ENCODE measurements at regions not wholly inside any gene's neighbourhood (a gene's known extent, or its start where the extent isn't known, plus 50 kb on each side); places are given as distances from the start of the nearest gene placed in this dataset.

DNA sequence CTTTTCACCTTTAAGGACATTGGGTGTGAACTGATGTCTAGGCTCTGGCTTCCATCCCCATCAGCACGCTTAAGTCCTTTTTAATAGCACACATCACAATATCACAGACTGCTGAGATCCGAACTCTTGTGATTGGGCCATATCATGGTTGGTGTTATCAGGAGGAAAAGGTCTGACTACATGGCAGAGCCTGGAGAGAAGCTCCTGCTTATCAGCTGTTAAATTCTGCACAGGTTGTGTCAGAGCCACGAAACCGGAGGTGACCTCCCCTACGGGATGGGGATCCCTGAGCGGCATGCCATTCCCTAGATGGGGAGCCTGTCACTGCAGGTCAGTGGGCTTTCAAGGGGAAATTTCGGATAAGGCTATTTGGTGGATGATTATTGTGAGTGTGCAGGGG lies 182.4 kb downstream of the INHBA start:
- Histone ChIP-seq H3K9me3 (ENCODE audit: control insufficient read depth in 1 of 2, low read length in 2 of 2) (no peaks in the 10 kb centered on the region), H3K4me3 (ENCODE audit: low read depth in 1 of 2, low read length in 2 of 2) (no peak overlapping the region), H3K36me3 (ENCODE audit: control insufficient read depth in 1 of 2, insufficient read depth in 2 of 2, low read length in 2 of 2) (no peaks in the 10 kb centered on the region), H3K27me3 (ENCODE audit: low read depth, low read length) (no peaks in the 10 kb centered on the region), H3K4me1 (ENCODE audit: control insufficient read depth in 1 of 2, insufficient read depth in 2 of 2, low read length in 2 of 2) (no peaks in the 10 kb centered on the region), H3K27ac (ENCODE audit: low read length) (no peak overlapping the region)

DNA sequence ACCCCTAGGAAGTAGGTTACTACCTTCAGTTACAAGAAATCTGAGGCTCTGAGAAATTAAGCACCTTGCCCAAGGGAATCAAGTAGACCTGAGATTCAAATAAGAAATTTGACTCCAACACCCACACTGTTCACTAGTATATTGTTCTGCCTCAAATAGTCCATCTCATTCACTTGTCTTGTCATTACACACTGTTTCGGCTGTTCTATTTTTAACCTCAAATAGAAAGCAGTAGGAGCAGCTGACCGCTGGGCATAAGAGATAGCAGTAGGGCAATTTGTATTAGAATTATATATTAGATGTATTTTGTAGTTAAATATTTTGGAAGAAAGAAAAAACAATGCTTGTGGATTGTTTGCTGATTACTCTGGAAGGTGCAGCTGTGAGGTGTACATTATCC lies 185.1 kb downstream of the INHBA start:
- Histone ChIP-seq H3K36me3 (ENCODE audit: control insufficient read depth in 1 of 2, insufficient read depth in 2 of 2, low read length in 2 of 2) (no peaks in the 10 kb centered on the region), H3K4me1 (ENCODE audit: control insufficient read depth in 1 of 2, insufficient read depth in 2 of 2, low read length in 2 of 2) (no peaks in the 10 kb centered on the region), H3K27ac (ENCODE audit: low read length) (no peak overlapping the region), H3K9me3 (ENCODE audit: control insufficient read depth in 1 of 2, low read length in 2 of 2) (no peaks in the 10 kb centered on the region), H3K4me3 (ENCODE audit: low read depth in 1 of 2, low read length in 2 of 2) (no peak overlapping the region), H3K27me3 (ENCODE audit: low read depth, low read length) (no peaks in the 10 kb centered on the region)

DNA sequence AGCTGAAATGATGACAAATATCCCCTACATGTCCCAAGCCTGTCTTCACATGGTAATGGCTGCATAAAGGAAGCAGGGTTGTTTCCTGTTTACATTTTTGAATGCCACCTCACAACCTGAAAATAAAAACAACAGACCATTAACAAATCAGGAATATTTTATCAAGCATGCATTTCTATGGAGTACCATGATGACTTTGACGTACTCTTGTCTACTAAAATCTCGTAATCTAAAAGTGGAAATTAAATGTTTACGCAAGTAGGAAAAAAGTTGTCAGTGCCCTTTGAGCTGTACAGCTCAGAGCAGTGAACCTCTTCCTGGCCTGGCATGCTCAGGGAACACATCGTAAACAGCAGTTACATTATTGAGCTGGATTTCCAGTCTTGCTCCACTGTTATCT lies 194.1 kb downstream of the INHBA start:
- Histone ChIP-seq H3K36me3 (ENCODE audit: control insufficient read depth in 1 of 2, insufficient read depth in 2 of 2, low read length in 2 of 2) (no peaks in the 10 kb centered on the region), H3K4me3 (ENCODE audit: low read depth in 1 of 2, low read length in 2 of 2) (no peak overlapping the region), H3K4me1 (ENCODE audit: control insufficient read depth in 1 of 2, insufficient read depth in 2 of 2, low read length in 2 of 2) (no peaks in the 10 kb centered on the region), H3K27me3 (ENCODE audit: low read depth, low read length) (no peaks in the 10 kb centered on the region), H3K9me3 (ENCODE audit: control insufficient read depth in 1 of 2, low read length in 2 of 2) (no peaks in the 10 kb centered on the region), H3K27ac (ENCODE audit: low read length) (no peak overlapping the region)

DNA sequence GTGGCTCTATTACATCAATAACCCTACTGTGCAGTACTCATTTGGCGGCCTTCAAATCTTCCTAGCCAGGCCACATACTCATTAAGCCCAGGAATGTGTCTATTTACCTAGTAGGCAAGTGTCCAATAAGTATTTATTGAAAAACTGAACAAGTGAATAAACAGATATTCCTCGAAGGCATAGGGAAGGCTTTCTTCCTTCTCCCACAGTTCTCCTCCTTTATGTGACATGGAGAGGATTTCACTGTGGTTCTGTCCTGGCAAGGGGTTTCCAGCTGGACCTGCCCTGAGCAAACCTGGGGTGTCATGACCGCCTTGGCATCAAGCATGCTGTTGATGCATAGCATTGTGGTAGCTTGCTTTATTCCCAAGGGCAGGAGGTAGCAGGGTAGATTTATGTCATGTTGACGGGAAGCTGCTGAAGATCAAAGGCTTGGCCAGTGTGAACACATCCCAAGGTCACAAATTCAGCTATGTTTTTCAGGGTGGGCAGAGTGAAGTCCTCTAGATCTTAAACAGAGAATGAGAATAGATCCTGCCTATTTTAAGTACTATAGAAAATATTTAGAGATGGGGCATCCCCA lies 195.1 kb downstream of the INHBA start:
- no peaks in the 10 kb centered on the region for H3K4me1 ChIP-seq (ENCODE audit: control insufficient read depth in 1 of 2, insufficient read depth in 2 of 2, low read length in 2 of 2)
- no peaks in the 10 kb centered on the region for H3K36me3 ChIP-seq (ENCODE audit: control insufficient read depth in 1 of 2, insufficient read depth in 2 of 2, low read length in 2 of 2)
- H3K27me3 ChIP-seq (ENCODE audit: low read depth, low read length): no peaks in the 10 kb centered on the region
- H3K4me3 ChIP-seq (ENCODE audit: low read depth in 1 of 2, low read length in 2 of 2): no peak overlapping the region
- H3K27ac ChIP-seq (ENCODE audit: low read length): no peak overlapping the region
- H3K9me3 ChIP-seq (ENCODE audit: control insufficient read depth in 1 of 2, low read length in 2 of 2): no peaks in the 10 kb centered on the region

DNA sequence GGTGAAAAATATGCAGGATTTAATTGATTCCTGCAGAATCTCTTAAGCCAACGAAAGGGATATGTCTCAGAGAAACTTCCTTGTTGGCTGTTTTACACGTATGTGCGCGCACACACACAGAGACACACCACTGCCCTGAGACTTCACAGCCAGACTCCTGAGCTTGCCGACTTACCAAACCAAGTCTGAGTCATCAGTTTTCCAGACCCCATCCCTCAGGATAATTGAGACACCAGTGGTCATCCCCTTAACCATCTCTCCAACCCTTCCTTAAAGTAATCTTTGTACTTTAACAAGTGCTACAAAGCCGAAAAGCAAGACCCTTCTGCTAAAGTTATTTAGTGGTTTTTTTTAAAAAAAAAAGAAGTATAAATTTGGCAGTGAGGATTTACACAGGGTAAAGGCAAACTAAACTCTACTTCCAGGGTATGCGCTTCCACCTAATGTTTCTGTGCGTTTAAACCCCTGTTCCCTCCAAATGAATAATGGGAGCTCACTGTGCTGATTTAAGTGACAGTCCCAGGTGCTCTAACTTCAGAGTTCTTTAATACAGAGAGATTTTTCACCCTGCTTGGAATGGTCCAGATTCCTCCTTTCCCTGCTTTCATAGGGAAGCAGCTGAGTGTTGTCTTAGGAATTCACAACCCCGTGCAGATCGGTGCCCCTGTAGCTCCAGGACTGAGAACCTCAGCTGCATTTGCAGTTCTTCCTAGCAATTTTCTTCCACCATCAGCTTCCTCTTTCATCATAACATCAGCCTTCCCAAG lies 198.5 kb downstream of the INHBA start:
- no peak overlapping the region for H3K4me3 ChIP-seq (ENCODE audit: low read depth in 1 of 2, low read length in 2 of 2)
- H3K9me3 ChIP-seq (ENCODE audit: control insufficient read depth in 1 of 2, low read length in 2 of 2): no peaks in the 10 kb centered on the region
- H3K27me3 ChIP-seq (ENCODE audit: low read depth, low read length): no peaks in the 10 kb centered on the region
- H3K4me1 ChIP-seq (ENCODE audit: control insufficient read depth in 1 of 2, insufficient read depth in 2 of 2, low read length in 2 of 2): no peaks in the 10 kb centered on the region
- no peaks in the 10 kb centered on the region for H3K36me3 ChIP-seq (ENCODE audit: control insufficient read depth in 1 of 2, insufficient read depth in 2 of 2, low read length in 2 of 2)
- no peak overlapping the region for H3K27ac ChIP-seq (ENCODE audit: low read length)

DNA sequence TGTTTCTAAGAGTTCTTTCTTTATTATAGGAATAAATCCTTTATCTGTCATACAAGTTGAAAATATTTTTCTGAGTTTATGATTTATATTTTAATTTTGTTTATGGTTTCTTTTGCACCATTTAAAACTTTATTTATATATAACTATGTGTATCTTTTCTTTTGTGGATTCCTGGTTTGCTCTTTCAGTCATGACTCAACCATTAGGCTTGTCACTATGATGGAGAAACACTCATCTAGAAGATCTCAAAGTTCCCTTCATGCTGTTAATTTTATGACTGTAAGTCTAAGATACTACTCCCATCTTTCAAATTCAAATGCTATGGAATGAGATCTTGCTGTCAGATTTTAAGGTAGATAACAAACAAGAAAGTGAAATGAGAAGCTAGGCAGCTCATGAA lies 199.5 kb downstream of the INHBA start:
- H3K4me3 ChIP-seq (ENCODE audit: low read depth in 1 of 2, low read length in 2 of 2): no peak overlapping the region
- H3K4me1 ChIP-seq (ENCODE audit: control insufficient read depth in 1 of 2, insufficient read depth in 2 of 2, low read length in 2 of 2): no peaks in the 10 kb centered on the region
- no peak overlapping the region for H3K27ac ChIP-seq (ENCODE audit: low read length)
- H3K27me3 ChIP-seq (ENCODE audit: low read depth, low read length): no peaks in the 10 kb centered on the region
- no peaks in the 10 kb centered on the region for H3K36me3 ChIP-seq (ENCODE audit: control insufficient read depth in 1 of 2, insufficient read depth in 2 of 2, low read length in 2 of 2)
- H3K9me3 ChIP-seq (ENCODE audit: control insufficient read depth in 1 of 2, low read length in 2 of 2): no peaks in the 10 kb centered on the region

DNA sequence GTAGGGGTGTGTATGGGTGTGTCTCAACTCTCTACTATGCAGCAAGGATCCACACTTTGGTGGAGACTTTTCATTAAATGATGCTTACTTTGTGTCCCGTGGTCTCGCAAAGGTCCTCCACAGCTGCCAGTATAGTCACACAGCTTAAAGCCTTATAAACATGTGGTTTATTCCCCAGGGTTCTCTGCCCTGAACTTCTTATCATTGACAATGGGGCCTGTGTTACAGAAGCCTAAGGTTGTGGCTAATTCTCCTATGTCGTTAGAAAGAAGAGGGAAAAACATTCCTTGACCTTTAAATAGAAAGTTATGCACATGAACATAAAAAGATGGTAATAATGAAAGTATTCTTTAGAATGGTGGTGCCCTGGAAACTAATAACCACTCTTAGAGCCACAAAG lies 201.4 kb downstream of the INHBA start:
- Histone ChIP-seq H3K4me1 (ENCODE audit: control insufficient read depth in 1 of 2, insufficient read depth in 2 of 2, low read length in 2 of 2) (no peaks in the 10 kb centered on the region), H3K4me3 (ENCODE audit: low read depth in 1 of 2, low read length in 2 of 2) (no peak overlapping the region), H3K36me3 (ENCODE audit: control insufficient read depth in 1 of 2, insufficient read depth in 2 of 2, low read length in 2 of 2) (no peaks in the 10 kb centered on the region), H3K27me3 (ENCODE audit: low read depth, low read length) (no peaks in the 10 kb centered on the region), H3K9me3 (ENCODE audit: control insufficient read depth in 1 of 2, low read length in 2 of 2) (no peaks in the 10 kb centered on the region), H3K27ac (ENCODE audit: low read length) (no peak overlapping the region)

DNA sequence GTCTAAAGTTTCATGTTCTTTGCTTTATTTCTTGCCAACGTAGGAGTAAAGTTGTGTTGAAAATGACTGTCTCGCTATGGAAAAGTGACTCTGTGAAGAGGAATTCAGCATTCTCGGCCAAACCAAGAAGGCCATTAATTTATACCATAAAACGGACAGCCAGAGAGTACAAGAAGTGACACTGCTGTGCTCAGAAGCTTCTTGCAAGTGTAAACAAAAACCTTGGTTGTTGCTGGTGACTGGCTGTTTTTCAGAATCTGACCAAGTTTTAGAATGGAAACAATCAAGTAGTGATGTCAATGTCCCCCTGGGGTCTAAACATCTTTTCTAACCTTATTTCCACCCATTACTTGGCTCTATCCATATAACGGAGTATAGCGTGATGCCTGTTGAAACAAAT lies 201.9 kb downstream of the INHBA start:
- H3K4me3 ChIP-seq (ENCODE audit: low read depth in 1 of 2, low read length in 2 of 2): no peak overlapping the region
- H3K27me3 ChIP-seq (ENCODE audit: low read depth, low read length): no peaks in the 10 kb centered on the region
- H3K9me3 ChIP-seq (ENCODE audit: control insufficient read depth in 1 of 2, low read length in 2 of 2): no peaks in the 10 kb centered on the region
- no peaks in the 10 kb centered on the region for H3K36me3 ChIP-seq (ENCODE audit: control insufficient read depth in 1 of 2, insufficient read depth in 2 of 2, low read length in 2 of 2)
- no peak overlapping the region for H3K27ac ChIP-seq (ENCODE audit: low read length)
- no peaks in the 10 kb centered on the region for H3K4me1 ChIP-seq (ENCODE audit: control insufficient read depth in 1 of 2, insufficient read depth in 2 of 2, low read length in 2 of 2)

DNA sequence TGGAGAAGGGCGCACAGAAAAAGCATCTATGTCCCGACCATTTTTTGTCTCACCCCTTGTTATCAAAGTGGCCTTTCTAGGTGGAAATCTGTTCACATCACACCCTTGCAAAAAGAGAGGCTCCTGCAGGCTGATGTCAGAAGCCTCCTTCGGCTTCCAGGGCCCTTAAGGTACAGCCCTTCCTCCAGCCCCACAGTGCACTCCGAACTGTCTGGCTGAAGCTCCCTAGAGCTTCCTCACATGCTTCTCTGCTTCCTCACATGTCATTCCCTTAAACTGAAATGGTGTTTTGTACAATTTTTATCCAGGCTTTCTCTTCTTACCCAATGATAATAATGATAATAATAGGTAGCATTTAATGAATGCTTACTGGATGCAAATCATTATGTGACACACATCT lies 210.3 kb downstream of the INHBA start:
- Histone ChIP-seq H3K4me1 (ENCODE audit: control insufficient read depth in 1 of 2, insufficient read depth in 2 of 2, low read length in 2 of 2) (peaks cover 0 to 13% of the 10 kb centered on the region in 2 donors), H3K27me3 (ENCODE audit: low read depth, low read length) (no peaks in the 10 kb centered on the region), H3K27ac (ENCODE audit: low read length) (no peak overlapping the region), H3K4me3 (ENCODE audit: low read depth in 1 of 2, low read length in 2 of 2) (no peak overlapping the region), H3K36me3 (ENCODE audit: control insufficient read depth in 1 of 2, insufficient read depth in 2 of 2, low read length in 2 of 2) (no peaks in the 10 kb centered on the region), H3K9me3 (ENCODE audit: control insufficient read depth in 1 of 2, low read length in 2 of 2) (no peaks in the 10 kb centered on the region)

DNA sequence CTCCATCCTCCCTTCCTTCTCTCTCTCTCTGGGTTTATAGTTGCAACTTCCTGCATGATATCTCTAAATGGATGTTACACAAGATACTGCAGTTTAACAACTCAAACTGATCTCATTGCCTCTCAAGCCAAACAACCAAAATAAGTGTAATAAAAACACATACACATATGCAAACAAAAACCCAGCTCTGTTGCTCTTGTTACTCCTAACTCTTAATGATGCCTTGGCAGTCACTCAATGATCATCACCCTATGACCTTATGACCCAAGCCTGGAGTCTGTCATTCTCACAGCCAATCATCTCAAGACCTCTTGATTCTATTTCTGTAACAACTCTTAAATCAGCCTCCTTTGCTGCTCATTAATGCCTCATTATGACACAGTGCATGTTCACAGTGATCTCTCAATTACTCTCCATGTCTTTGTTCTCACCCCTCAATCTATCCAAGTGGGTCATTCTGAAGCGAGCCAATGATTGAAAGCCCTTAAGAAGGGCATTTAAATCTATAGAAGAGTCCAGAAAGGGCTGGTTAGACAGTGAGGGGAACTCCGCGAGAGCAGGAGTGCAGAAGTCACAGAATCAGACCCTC lies 210.9 kb downstream of the INHBA start:
- H3K4me3 ChIP-seq (ENCODE audit: low read depth in 1 of 2, low read length in 2 of 2): no peak overlapping the region

DNA sequence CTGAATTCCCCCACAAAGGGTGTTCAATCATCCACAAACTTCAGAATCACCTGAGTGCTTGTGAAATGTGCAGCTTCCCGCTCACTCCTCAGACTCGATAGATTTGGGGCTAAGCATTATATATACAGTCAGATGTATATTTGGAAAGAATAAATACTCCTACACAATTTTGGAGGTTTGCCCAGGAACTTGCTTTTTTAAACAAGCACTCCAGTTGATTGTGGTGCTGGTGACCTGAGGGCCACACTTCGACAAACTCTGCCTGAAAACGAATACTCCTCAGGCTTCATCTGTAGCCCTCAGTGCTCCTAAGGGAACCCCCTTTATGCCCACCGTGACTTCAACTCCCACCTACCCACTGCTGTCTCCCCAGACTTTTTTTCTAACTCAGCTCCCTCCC lies 211.6 kb downstream of the INHBA start:
- no peak overlapping the region for H3K27ac ChIP-seq (ENCODE audit: low read length)
- no peaks in the 10 kb centered on the region for H3K27me3 ChIP-seq (ENCODE audit: low read depth, low read length)
- no peak overlapping the region for H3K4me3 ChIP-seq (ENCODE audit: low read depth in 1 of 2, low read length in 2 of 2)
- no peaks in the 10 kb centered on the region for H3K9me3 ChIP-seq (ENCODE audit: control insufficient read depth in 1 of 2, low read length in 2 of 2)
- H3K36me3 ChIP-seq (ENCODE audit: control insufficient read depth in 1 of 2, insufficient read depth in 2 of 2, low read length in 2 of 2): no peaks in the 10 kb centered on the region
- H3K4me1 ChIP-seq (ENCODE audit: control insufficient read depth in 1 of 2, insufficient read depth in 2 of 2, low read length in 2 of 2): peaks cover 0 to 13% of the 10 kb centered on the region in 2 donors

More for the DNA sequence above, 210.9 kb downstream of the INHBA start:
- Histone ChIP-seq H3K4me1 (ENCODE audit: control insufficient read depth in 1 of 2, insufficient read depth in 2 of 2, low read length in 2 of 2) (peaks cover 0 to 13% of the 10 kb centered on the region in 2 donors), H3K27ac (ENCODE audit: low read length) (no peak overlapping the region), H3K36me3 (ENCODE audit: control insufficient read depth in 1 of 2, insufficient read depth in 2 of 2, low read length in 2 of 2) (no peaks in the 10 kb centered on the region), H3K27me3 (ENCODE audit: low read depth, low read length) (no peaks in the 10 kb centered on the region), H3K9me3 (ENCODE audit: control insufficient read depth in 1 of 2, low read length in 2 of 2) (no peaks in the 10 kb centered on the region)

All from muscle layer of duodenum (tissue), 2 donors.